ENCODE measurements at regions not wholly inside any gene's neighbourhood (a gene's known extent, or its start where the extent isn't known, plus 50 kb on each side); places are given as distances from the start of the nearest gene placed in this dataset.

GRCh38 chr1:54495954-54496353, 52.1 kb upstream of the ACOT11 start:
- no peak for TF ChIP-seq EZH2 (IDR thresholded peaks at IDR 0.05)
- TF ChIP-seq POLR2AphosphoS5 (IDR thresholded peaks at IDR 0.05; ENCODE audit: borderline replicate concordance, low read depth, low read length), result no peak
